ENCODE measurements at regions not wholly inside any gene's neighbourhood (a gene's known extent, or its start where the extent isn't known, plus 50 kb on each side); places are given as distances from the start of the nearest gene placed in this dataset.
A peak's percentile ranks its signal among the peaks of the same experiment; 100 is the strongest.

GRCh38 chr14:46788994-46789393 lies 137.4 kb upstream of the RPL10L start:
- Histone ChIP-seq H3K36me3 (ENCODE audit: control insufficient read depth, insufficient read depth, low read length) (no peaks in the 10 kb centered on the region), H3K9me3 (replicated peaks; ENCODE audit: control insufficient read depth, insufficient read depth, low read depth, low read length) (no peaks in the 10 kb centered on the region), H4K20me1 (replicated peaks; ENCODE audit: control insufficient read depth, insufficient read depth, low read length) (no peaks in the 10 kb centered on the region), H3K27ac (ENCODE audit: extremely low read depth, low read depth, low read length) (no peak overlapping the region), H3K4me3 (no peak overlapping the region), H3K9ac (ENCODE audit: insufficient read depth in 1 of 2, low read depth in 2 of 2, low read length in 2 of 2) (no peak overlapping the region), H3K27me3 (ENCODE audit: control insufficient read depth in 2 of 2, insufficient read depth in 2 of 2, low read length in 2 of 2) (no peaks in the 10 kb centered on the region), H3K4me1 (replicated peaks in 1 of 2; ENCODE audit: control insufficient read depth in 2 of 2, insufficient read depth in 2 of 2, low read length in 2 of 2) (no peaks in the 10 kb centered on the region), H2AFZ (ENCODE audit: low read depth, low read length) (no peak overlapping the region), H3K79me2 (ENCODE audit: control insufficient read depth, insufficient read depth, low read length) (no peaks in the 10 kb centered on the region), H3K9me1 (ENCODE audit: control insufficient read depth, insufficient read depth, low read length) (no peaks in the 10 kb centered on the region), H3K4me2 (ENCODE audit: insufficient read depth, low read length) (no peak overlapping the region)
- no TSS peak for BruUV-seq (replicated peaks)
- in situ Hi-C loops (cut with MboI) (no loop called here), intact Hi-C loops (cut with micrococcal nuclease) (no loop called here)
- ATAC-seq (no peak), DNase-seq (ENCODE audit: extremely low read depth in 1 of 4, low spot score in 3 of 4) (no peak), FAIRE-seq (no peak)
- 0% methylated on average over 2 of the region's 2 CpGs for WGBS (ENCODE audit: insufficient coverage, low coverage, missing lambda C conversion rate)
- no peak for TF ChIP-seq LEF1 (IDR thresholded peaks at IDR 0.05)
- TF ChIP-seq MAFG (tag; conservative IDR thresholded peaks at IDR 0.05) = no peak; the same call in 1 of the 2 replicates
- TF ChIP-seq RUNX1 (IDR thresholded peaks at IDR 0.05; ENCODE audit: low read depth) = no peak
- no peak for TF ChIP-seq BDP1 (IDR thresholded peaks at IDR 0.05; ENCODE audit: insufficient read depth, insufficient read length)
- no peak for TF ChIP-seq ZKSCAN1 (IDR thresholded peaks at IDR 0.05; ENCODE audit: low read depth, low read length)
- no peak for TF ChIP-seq FOS (IDR thresholded peaks at IDR 0.05; ENCODE audit: extremely low read depth, insufficient read length)
- TF ChIP-seq ZNF316 (IDR thresholded peaks at IDR 0.05) = 0 out of 2 replicates have a peak, but pooled peaks have one; percentile 16
- TF ChIP-seq ARHGAP35 (IDR thresholded peaks at IDR 0.05; ENCODE audit: partially characterized antibody) = no peak
- ChIA-PET CTCF (ENCODE audit: low intra/inter-chr PET ratio) (no interaction called here), POLR2A (interaction anchor here (0.5 kb wide), 1 partner anchor 1539 kb away, joined by 3 read pairs; no protein-coding TSS in a partner anchor)

GRCh38 chr14:46782281-46782680 lies 130.7 kb upstream of the RPL10L start:
- no peak overlapping the region for H3K9ac ChIP-seq (ENCODE audit: insufficient read depth in 1 of 2, low read depth in 2 of 2, low read length in 2 of 2)
- TF ChIP-seq BRCA1 (IDR thresholded peaks at IDR 0.05) (no peak), BRCA1 (CRISPR knock-in tag; IDR thresholded peaks at IDR 0.05) (no peak)
- no peak for DNase-seq (ENCODE audit: extremely low read depth in 1 of 4, low spot score in 3 of 4)
- intact Hi-C loops (cut with micrococcal nuclease) = no loop called here
- H3K4me2 ChIP-seq (ENCODE audit: insufficient read depth, low read length) = no peak overlapping the region
- no peaks in the 10 kb centered on the region for H4K20me1 ChIP-seq (replicated peaks; ENCODE audit: control insufficient read depth, insufficient read depth, low read length)
- H3K4me3 ChIP-seq = no peak overlapping the region
- FAIRE-seq = no peak
- H3K27me3 ChIP-seq (ENCODE audit: control insufficient read depth in 2 of 2, insufficient read depth in 2 of 2, low read length in 2 of 2) = no peaks in the 10 kb centered on the region
- H3K9me3 ChIP-seq (replicated peaks; ENCODE audit: control insufficient read depth, insufficient read depth, low read depth, low read length) = no peaks in the 10 kb centered on the region; the same call in none of the 2 replicates
- no peaks in the 10 kb centered on the region for H3K9me1 ChIP-seq (ENCODE audit: control insufficient read depth, insufficient read depth, low read length)
- in situ Hi-C loops (cut with MboI) = no loop called here
- 0% methylated on average over 1 of the region's 1 CpG for WGBS (ENCODE audit: insufficient coverage, low coverage, missing lambda C conversion rate)
- ChIA-PET CTCF (ENCODE audit: low intra/inter-chr PET ratio) (no interaction called here), POLR2A (no interaction called here)
- ATAC-seq = no peak
- H3K4me1 ChIP-seq (replicated peaks in 1 of 2; ENCODE audit: control insufficient read depth in 2 of 2, insufficient read depth in 2 of 2, low read length in 2 of 2) = no peaks in the 10 kb centered on the region
- BruUV-seq (replicated peaks) = no TSS peak
- H2AFZ ChIP-seq (ENCODE audit: low read depth, low read length) = no peak overlapping the region
- no peak overlapping the region for H3K27ac ChIP-seq (ENCODE audit: extremely low read depth, low read depth, low read length)
- no peaks in the 10 kb centered on the region for H3K79me2 ChIP-seq (ENCODE audit: control insufficient read depth, insufficient read depth, low read length)
- no peaks in the 10 kb centered on the region for H3K36me3 ChIP-seq (ENCODE audit: control insufficient read depth, insufficient read depth, low read length)
